Gastrocnemius medialis (tissue), 4 donors: ENCODE measurements at regions not wholly inside any gene's neighbourhood (a gene's known extent, or its start where the extent isn't known, plus 50 kb on each side); places are given as distances from the start of the nearest gene placed in this dataset.

Experiments
- ATAC-seq, 2 donors: fragments of 150-250 bp; one replicate each; pipeline ENCODE4 v1.9.1; 2016
- DNase-seq, 2 donors: peaks; one replicate each; pipeline ENCODE4 v3.0.0-alpha.2; 2019
- H3K27ac ChIP-seq, 4 donors: fragments of 200-600 bp; sonication (generic); 1 replicate in 1 of 4; 2 replicates in 3 of 4; pipeline ENCODE4 v1.5.1; 2016 to 2018; ENCODE audit warnings: mild to moderate bottlenecking in 2 of 4, moderate library complexity in 1 of 4
- H3K27me3 ChIP-seq, 3 donors: fragments of 200-600 bp; sonication (generic) in 2 of 3; 1 replicate in 1 of 3; 2 replicates in 2 of 3; pipeline versions ENCODE4 v1.5.1 to v1.6.0; 2016 to 2019; ENCODE audit warnings: mild to moderate bottlenecking in 1 of 3, moderate library complexity in 1 of 3
- H3K36me3 ChIP-seq, 2 donors: fragments of 200-600 bp; sonication (generic) in 1 of 2; one replicate each; pipeline ENCODE4 v1.5.1; 2017 to 2018
- H3K4me1 ChIP-seq, 2 donors: fragments of 200-600 bp; sonication (generic) in 1 of 2; one replicate each; pipeline ENCODE4 v1.5.1; 2016 to 2017; ENCODE audit warnings: mild to moderate bottlenecking in 2 of 2
- H3K4me3 ChIP-seq, 4 donors: fragments of 200-600 bp; sonication (generic) in 3 of 4; 1 replicate in 1 of 4; 2 replicates in 3 of 4; pipeline ENCODE4 v1.5.1; 2016 to 2019; ENCODE audit warnings: mild to moderate bottlenecking in 2 of 4
- H3K9me3 ChIP-seq, 3 donors: fragments of 200-600 bp; sonication (generic) in 2 of 3; 1 replicate in 1 of 3; 2 replicates in 2 of 3; pipeline ENCODE4 v1.5.1; 2016 to 2019
- CTCF ChIP-seq, 5 experiments: fragments of 450-650 bp in 3 of 5; fragments of 200-600 bp in 2 of 5; sonication (generic) in 2 of 5; IDR thresholded peaks in 4 of 5; conservative IDR thresholded peaks in 1 of 5; 1 replicate in 4 of 5; 2 replicates in 1 of 5; pipeline ENCODE4 v1.5.1; 2016 to 2019; ENCODE audit warnings: antibody characterized with exemption in 5 of 5, mild to moderate bottlenecking in 3 of 5, moderate library complexity in 3 of 5
- POLR2A ChIP-seq, 2 donors: fragments of 450-650 bp; IDR thresholded peaks; one replicate each; pipeline ENCODE4 v1.6.1; 2017; ENCODE audit warnings: antibody characterized with exemption in 2 of 2, mild to moderate bottlenecking in 2 of 2, moderate library complexity in 2 of 2
- in situ Hi-C, 4 donors: fragments of 200-750 bp; cut with MboI; loops; one replicate each; pipeline versions ENCODE4 v1.15.0 to v1.8.0; 2017; ENCODE audit warnings: low sequenced_read_pairs in 4 of 4
- intact Hi-C: fragments of 100-400 bp; cut with DNase I; formaldehyde crosslinking; loops from one replicate; pipeline ENCODE4 v1.15.1; 2023; ENCODE audit warnings: low total_unique reads

GRCh38 chr13:67736646-67737420 is 506.7 kb upstream of the PCDH9 start:
- no peaks in the 10 kb centered on the region for H3K9me3 ChIP-seq
- H3K4me3 ChIP-seq, result no peak overlapping the region
- intact Hi-C loops, result no loop called here
- no peaks in the 10 kb centered on the region for H3K36me3 ChIP-seq
- DNase-seq (no peak), ATAC-seq (no peak)
- H3K27ac ChIP-seq, result no peak overlapping the region
- H3K27me3 ChIP-seq, result no peaks in the 10 kb centered on the region
- H3K4me1 ChIP-seq, result no peaks in the 10 kb centered on the region
- TF ChIP-seq POLR2A (IDR thresholded peaks at IDR 0.05) (no peak), CTCF (IDR thresholded peaks at IDR 0.05 in 4 of 5, conservative IDR thresholded peaks at IDR 0.05 in 1 of 5) (no peak)
- in situ Hi-C loops, result no loop called here

- no peak for TF ChIP-seq CTCF (IDR thresholded peaks at IDR 0.05 in 4 of 5, conservative IDR thresholded peaks at IDR 0.05 in 1 of 5)
- no peak for TF ChIP-seq POLR2A (IDR thresholded peaks at IDR 0.05)
- no peak overlapping the region for H3K4me3 ChIP-seq
- in situ Hi-C loops, result no loop called here
- ATAC-seq (no peak), DNase-seq (no peak)
- no peaks in the 10 kb centered on the region for H3K36me3 ChIP-seq
- H3K27me3 ChIP-seq, result no peaks in the 10 kb centered on the region
- no peaks in the 10 kb centered on the region for H3K9me3 ChIP-seq
- H3K27ac ChIP-seq, result no peak overlapping the region
- H3K4me1 ChIP-seq, result no peaks in the 10 kb centered on the region
- intact Hi-C loops, result no loop called here
Observed at GRCh38 chr13:67735651-67736050, 505.5 kb upstream of the PCDH9 start.

DNA sequence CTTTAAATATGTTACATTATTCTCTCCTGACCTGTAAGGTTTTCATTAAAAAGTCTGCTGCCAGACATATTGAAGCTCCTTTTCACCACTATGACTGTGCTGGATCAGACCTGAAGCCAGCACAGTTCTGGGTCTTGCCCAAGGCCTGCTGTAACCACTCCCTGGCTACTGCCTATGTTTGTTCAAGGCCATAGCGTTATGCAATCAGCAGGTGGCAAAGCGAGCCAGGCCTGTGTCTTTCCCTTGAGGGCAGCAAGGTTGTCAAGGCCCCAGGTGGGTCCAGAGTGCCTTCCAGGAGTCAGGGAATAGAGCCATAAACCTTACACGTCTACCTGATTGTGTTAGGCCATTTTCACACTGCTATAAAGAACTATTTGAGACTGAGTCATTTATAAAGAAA is 496.8 kb upstream of the PCDH9 start:
- ATAC-seq (no peak), DNase-seq (no peak)
- H3K4me1 ChIP-seq, result no peaks in the 10 kb centered on the region
- H3K36me3 ChIP-seq, result no peaks in the 10 kb centered on the region
- H3K9me3 ChIP-seq, result no peaks in the 10 kb centered on the region
- no peak for TF ChIP-seq CTCF (IDR thresholded peaks at IDR 0.05 in 4 of 5, conservative IDR thresholded peaks at IDR 0.05 in 1 of 5)
- TF ChIP-seq POLR2A (IDR thresholded peaks at IDR 0.05), result no peak
- no peak overlapping the region for H3K27ac ChIP-seq
- intact Hi-C loops (no loop called here), in situ Hi-C loops (no loop called here)
- H3K27me3 ChIP-seq, result no peaks in the 10 kb centered on the region
- H3K4me3 ChIP-seq, result no peak overlapping the region

DNA sequence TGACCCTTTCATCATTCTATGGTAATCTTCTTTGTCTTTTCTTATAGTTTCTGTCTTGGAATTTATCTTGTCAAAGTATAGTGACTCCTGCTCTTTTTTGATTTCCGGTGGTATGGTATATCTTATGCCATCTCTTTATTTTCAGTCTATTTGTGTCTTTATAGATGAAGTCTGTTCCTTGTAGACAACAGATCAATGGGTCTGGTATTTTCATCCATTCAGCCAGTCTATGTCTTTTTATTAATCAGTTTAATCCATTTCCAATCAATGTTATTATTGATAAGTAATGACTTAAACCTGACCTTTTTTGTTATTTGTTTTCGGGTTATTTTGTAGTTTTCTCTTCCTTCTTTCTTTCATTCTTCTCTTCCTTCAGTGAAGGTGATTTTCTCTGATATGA is 495.9 kb upstream of the PCDH9 start:
- no peak for DNase-seq
- Histone ChIP-seq H3K27me3 (no peaks in the 10 kb centered on the region), H3K9me3 (no peaks in the 10 kb centered on the region), H3K4me3 (no peak overlapping the region), H3K4me1 (no peaks in the 10 kb centered on the region), H3K36me3 (no peaks in the 10 kb centered on the region), H3K27ac (no peak overlapping the region)
- TF ChIP-seq POLR2A (IDR thresholded peaks at IDR 0.05) (no peak), CTCF (IDR thresholded peaks at IDR 0.05 in 4 of 5, conservative IDR thresholded peaks at IDR 0.05 in 1 of 5) (no peak)
- intact Hi-C loops (no loop called here), in situ Hi-C loops (no loop called here)
- ATAC-seq, result no peak

GRCh38 chr13:67713571-67713970 is 483.4 kb upstream of the PCDH9 start:
- H3K27me3 ChIP-seq, result no peaks in the 10 kb centered on the region
- H3K9me3 ChIP-seq, result peaks cover 0 to 2% (median 0%) of the 10 kb centered on the region in 3 donors
- intact Hi-C loops, result no loop called here
- H3K27ac ChIP-seq, result no peak overlapping the region
- H3K4me1 ChIP-seq, result no peaks in the 10 kb centered on the region
- no peak overlapping the region for H3K4me3 ChIP-seq
- no peaks in the 10 kb centered on the region for H3K36me3 ChIP-seq
- TF ChIP-seq POLR2A (IDR thresholded peaks at IDR 0.05), result no peak
- no peak for TF ChIP-seq CTCF (IDR thresholded peaks at IDR 0.05 in 4 of 5, conservative IDR thresholded peaks at IDR 0.05 in 1 of 5)
- DNase-seq, result no peak
- ATAC-seq, result no peak
- in situ Hi-C loops, result no loop called here
